ENCODE measurements at regions not wholly inside any gene's neighbourhood (a gene's known extent, or its start where the extent isn't known, plus 50 kb on each side); places are given as distances from the start of the nearest gene placed in this dataset.

GRCh38 chr4:189660722-189661360, 279.8 kb upstream of the FRG1 start:
- TF ChIP-seq SIN3A (IDR thresholded peaks at IDR 0.05; ENCODE audit: borderline replicate concordance, insufficient read depth, low read length) (no peak), POLR2AphosphoS5 (IDR thresholded peaks at IDR 0.05; ENCODE audit: low read depth, low read length) (no peak), TAF1 (IDR thresholded peaks at IDR 0.05; ENCODE audit: borderline replicate concordance, insufficient read depth, low read length) (no peak), REST (IDR thresholded peaks at IDR 0.05; ENCODE audit: insufficient read depth in 1 of 2, low read depth in 2 of 2, low read length in 2 of 2) (no peak), FOXP2 (optimal IDR thresholded peaks at IDR 0.05; ENCODE audit: borderline replicate concordance, extremely low read depth, extremely low read length, insufficient read depth) (no peak)

- TF ChIP-seq SIN3A (IDR thresholded peaks at IDR 0.05; ENCODE audit: borderline replicate concordance, insufficient read depth, low read length) (no peak), POLR2AphosphoS5 (IDR thresholded peaks at IDR 0.05; ENCODE audit: low read depth, low read length) (no peak), TAF1 (IDR thresholded peaks at IDR 0.05; ENCODE audit: borderline replicate concordance, insufficient read depth, low read length) (no peak)
Observed at GRCh38 chr4:189664693-189665250, 275.9 kb upstream of the FRG1 start.

- TF ChIP-seq SIN3A (IDR thresholded peaks at IDR 0.05; ENCODE audit: borderline replicate concordance, insufficient read depth, low read length) (no peak), TAF1 (IDR thresholded peaks at IDR 0.05; ENCODE audit: borderline replicate concordance, insufficient read depth, low read length) (no peak), POLR2AphosphoS5 (IDR thresholded peaks at IDR 0.05; ENCODE audit: low read depth, low read length) (no peak), REST (IDR thresholded peaks at IDR 0.05; ENCODE audit: insufficient read depth in 1 of 2, low read depth in 2 of 2, low read length in 2 of 2) (no peak), FOXP2 (optimal IDR thresholded peaks at IDR 0.05; ENCODE audit: borderline replicate concordance, extremely low read depth, extremely low read length, insufficient read depth) (no peak)
Observed at GRCh38 chr4:189740873-189741272, 199.8 kb upstream of the FRG1 start.

GRCh38 chr4:189763583-189763982, 177.1 kb upstream of the FRG1 start:
- TF ChIP-seq FOXP2 (optimal IDR thresholded peaks at IDR 0.05; ENCODE audit: borderline replicate concordance, extremely low read depth, extremely low read length, insufficient read depth) (no peak), REST (IDR thresholded peaks at IDR 0.05; ENCODE audit: insufficient read depth in 1 of 2, low read depth in 2 of 2, low read length in 2 of 2) (no peak)

- TF ChIP-seq POLR2AphosphoS5 (IDR thresholded peaks at IDR 0.05; ENCODE audit: low read depth, low read length) (no peak), FOXP2 (optimal IDR thresholded peaks at IDR 0.05; ENCODE audit: borderline replicate concordance, extremely low read depth, extremely low read length, insufficient read depth) (no peak), TAF1 (IDR thresholded peaks at IDR 0.05; ENCODE audit: borderline replicate concordance, insufficient read depth, low read length) (no peak), REST (IDR thresholded peaks at IDR 0.05; ENCODE audit: insufficient read depth in 1 of 2, low read depth in 2 of 2, low read length in 2 of 2) (no peak), SIN3A (IDR thresholded peaks at IDR 0.05; ENCODE audit: borderline replicate concordance, insufficient read depth, low read length) (no peak)
Observed at GRCh38 chr4:189765301-189765700, 175.4 kb upstream of the FRG1 start.
